H1 (cell line): ENCODE measurements at regions not wholly inside any gene's neighbourhood (a gene's known extent, or its start where the extent isn't known, plus 50 kb on each side); places are given as distances from the start of the nearest gene placed in this dataset.

Source experiments
- CTCF ChIA-PET: fragments of 300-600 bp; sonication (Branson Sonifier 250); formaldehyde crosslinking; loops from one replicate; lab custom pipeline; 2021; ENCODE audit not compliant: partially characterized antibody; lab: Charles Lee
- POLR2A ChIA-PET: fragments of 300-600 bp; sonication (Branson Sonifier 250); formaldehyde crosslinking; loops from one replicate; lab custom pipeline; 2021; ENCODE audit warnings: inconsistent platforms; ENCODE audit not compliant: partially characterized antibody; lab: Charles Lee
- DNase-seq, 2 experiments: peaks; one replicate each; pipeline versions ENCODE4 v3.0.0 to v3.0.0-alpha.2; 2010 to 2022; ENCODE audit warnings: low spot score in 2 of 2, low read depth in 1 of 2, mixed read lengths in 1 of 2
- FAIRE-seq: peaks from 2 replicates; lab custom pipeline; 2011; peaks lifted over from hg19 to GRCh38; lab: Jason Lieb, UNC
- H2AFZ ChIP-seq: 2 replicates; pipeline ENCODE4 v1.8.1; 2012; ENCODE audit warnings: low read length, inconsistent platforms
- H2AK5ac ChIP-seq: 2 replicates; pipeline ENCODE4 v1.6.1; 2013; ENCODE audit warnings: low read depth, low read length
- H2BK120ac ChIP-seq: replicated peaks from 2 replicates; pipeline ENCODE3; 2013; ENCODE audit warnings: low read depth, low read length, inconsistent platforms
- H2BK12ac ChIP-seq: 2 replicates; pipeline ENCODE4 v1.6.1; 2013; ENCODE audit warnings: low read depth, low read length
- H2BK15ac ChIP-seq: 2 replicates; pipeline ENCODE4 v1.6.1; 2013; ENCODE audit warnings: low read length
- H2BK20ac ChIP-seq: 2 replicates; pipeline ENCODE4 v1.6.1; 2013; ENCODE audit warnings: low read length
- H2BK5ac ChIP-seq: 2 replicates; pipeline ENCODE4 v1.6.1; 2013; ENCODE audit warnings: low read depth, low read length
- H3K14ac ChIP-seq: 2 replicates; pipeline ENCODE4 v1.6.1; 2013; ENCODE audit warnings: inconsistent platforms; ENCODE audit not compliant: insufficient read length
- H3K18ac ChIP-seq: 2 replicates; pipeline ENCODE4 v1.6.1; 2013; ENCODE audit warnings: low read length; ENCODE audit errors: extremely low read depth
- H3K23ac ChIP-seq: 2 replicates; pipeline ENCODE4 v1.6.1; 2013; ENCODE audit warnings: inconsistent platforms; ENCODE audit not compliant: insufficient read length
- H3K23me2 ChIP-seq: 2 replicates; pipeline ENCODE4 v1.6.1; 2013; ENCODE audit warnings: low read depth, low read length
- H3K27ac ChIP-seq: 2 replicates; pipeline ENCODE4 v1.6.1; 2011; ENCODE audit warnings: low read depth, low read length, inconsistent platforms
- H3K27me3 ChIP-seq, 4 experiments: replicated peaks in 1 of 4; 1 replicate in 1 of 4; 2 replicates in 3 of 4; pipeline versions ENCODE4 v1.6.1 to v1.8.1; 2011 to 2013; ENCODE audit warnings: low read length in 3 of 4, mild to moderate bottlenecking in 3 of 4, inconsistent platforms in 2 of 4, mixed read lengths in 2 of 4, moderate library complexity in 1 of 4; ENCODE audit not compliant: control insufficient read depth in 3 of 4, insufficient read depth in 3 of 4; ENCODE audit errors: extremely low read depth in 1 of 4
- H3K36me3 ChIP-seq, 4 experiments: 2 replicates each; pipeline versions ENCODE4 v1.6.1 to v1.8.1; 2011 to 2013; ENCODE audit warnings: mild to moderate bottlenecking in 4 of 4, low read length in 3 of 4, moderate library complexity in 2 of 4, control low read depth in 1 of 4, inconsistent platforms in 1 of 4; ENCODE audit not compliant: insufficient read depth in 4 of 4, control insufficient read depth in 2 of 4
- H3K4ac ChIP-seq: replicated peaks from 2 replicates; pipeline ENCODE3; 2013; ENCODE audit warnings: low read length, low read depth, mixed read lengths, inconsistent platforms; ENCODE audit not compliant: insufficient read length
- H3K4me1 ChIP-seq, 4 experiments: replicated peaks in 1 of 4; 1 replicate in 1 of 4; 2 replicates in 3 of 4; pipeline versions ENCODE4 v1.6.1 to v1.8.1; 2011 to 2013; ENCODE audit warnings: low read length in 3 of 4, inconsistent platforms in 2 of 4, mixed read lengths in 1 of 4; ENCODE audit not compliant: insufficient read depth in 4 of 4, control insufficient read depth in 3 of 4
- H3K4me2 ChIP-seq, 2 experiments: 2 replicates each; pipeline versions ENCODE4 v1.6.1 to v1.8.1; 2011 to 2013; ENCODE audit warnings: low read depth in 2 of 2, low read length in 2 of 2, control low read depth in 1 of 2, inconsistent platforms in 1 of 2, mild to moderate bottlenecking in 1 of 2; ENCODE audit not compliant: insufficient read depth in 1 of 2
- H3K4me3 ChIP-seq, 4 experiments: fragments of 200-600, 300-600 bp in 1 of 4; sonication (generic), shearing (Covaris generic), sonication (Bioruptor Twin) in 1 of 4; 2 replicates each; pipeline versions ENCODE4 v1.5.1 to v1.8.1; 2011 to 2016; ENCODE audit warnings: low read length in 4 of 4, low read depth in 3 of 4, control low read depth in 2 of 4, inconsistent platforms in 2 of 4, mild to moderate bottlenecking in 2 of 4, mixed read lengths in 1 of 4, moderate library complexity in 1 of 4; ENCODE audit not compliant: insufficient read depth in 2 of 4; ENCODE audit errors: extremely low read depth in 1 of 4
- H3K56ac ChIP-seq: replicated peaks from 2 replicates; pipeline ENCODE3; 2013; ENCODE audit warnings: low read depth, mild to moderate bottlenecking, mixed read lengths, low read length, inconsistent platforms; ENCODE audit not compliant: insufficient read length
- H3K79me1 ChIP-seq: 2 replicates; pipeline ENCODE4 v1.6.1; 2013; ENCODE audit warnings: low read depth, low read length, control low read depth
- H3K79me2 ChIP-seq, 2 experiments: 2 replicates each; pipeline versions ENCODE4 v1.6.1 to v1.8.1; 2012 to 2013; ENCODE audit warnings: low read length in 2 of 2, mild to moderate bottlenecking in 2 of 2, inconsistent platforms in 1 of 2; ENCODE audit not compliant: insufficient read depth in 2 of 2, control insufficient read depth in 1 of 2
- H3K9ac ChIP-seq, 4 experiments: replicated peaks in 1 of 4; 1 replicate in 1 of 4; 2 replicates in 3 of 4; pipeline versions ENCODE4 v1.6.1 to v1.8.1; 2011 to 2013; ENCODE audit warnings: low read depth in 3 of 4, low read length in 3 of 4, control low read depth in 2 of 4, mild to moderate bottlenecking in 2 of 4, moderate library complexity in 2 of 4, inconsistent platforms in 1 of 4; ENCODE audit errors: extremely low read depth in 1 of 4
- H3K9me3 ChIP-seq, 2 experiments: 2 replicates each; pipeline versions ENCODE4 v1.6.1 to v1.8.1; 2012 to 2013; ENCODE audit warnings: mild to moderate bottlenecking in 2 of 2, moderate library complexity in 2 of 2, control low read depth in 1 of 2, inconsistent platforms in 1 of 2, low read depth in 1 of 2, low read length in 1 of 2, mixed read lengths in 1 of 2; ENCODE audit not compliant: insufficient read depth in 2 of 2
- H4K20me1 ChIP-seq, 2 experiments: replicated peaks in 1 of 2; 2 replicates each; pipeline versions ENCODE3 to v1.8.1; 2011 to 2013; ENCODE audit warnings: inconsistent platforms in 2 of 2, low read length in 2 of 2, mild to moderate bottlenecking in 1 of 2; ENCODE audit not compliant: insufficient read depth in 2 of 2, control insufficient read depth in 1 of 2
- H4K5ac ChIP-seq: 2 replicates; pipeline ENCODE4 v1.6.1; 2013; ENCODE audit warnings: low read length, low read depth, mixed read lengths, inconsistent platforms; ENCODE audit not compliant: insufficient read length
- H4K8ac ChIP-seq: 2 replicates; pipeline ENCODE4 v1.8.0; 2013; ENCODE audit warnings: mild to moderate bottlenecking, moderate library complexity, low read length, inconsistent platforms; ENCODE audit not compliant: insufficient read depth; ENCODE audit errors: extremely low read depth
- H4K91ac ChIP-seq: replicated peaks from 2 replicates; pipeline ENCODE3; 2013; ENCODE audit warnings: low read length, mixed read lengths, inconsistent platforms; ENCODE audit not compliant: insufficient read length
- BCL11A ChIP-seq, 2 experiments: IDR thresholded peaks; one replicate each; pipeline ENCODE4 v1.6.1; 2011; ENCODE audit warnings: low read depth in 2 of 2, low read length in 2 of 2, mild to moderate bottlenecking in 2 of 2
- CTBP2 ChIP-seq: IDR thresholded peaks from 2 replicates; pipeline ENCODE4 v1.7.0; 2011; ENCODE audit warnings: borderline replicate concordance, mild to moderate bottlenecking, moderate library complexity, mixed read lengths, low read length; ENCODE audit not compliant: insufficient read depth, insufficient read length
- POLR2AphosphoS5 ChIP-seq: IDR thresholded peaks from 2 replicates; pipeline ENCODE4 v1.6.1; 2011; ENCODE audit warnings: low read depth, low read length
- RXRA ChIP-seq: IDR thresholded peaks from 2 replicates; pipeline ENCODE4 v1.6.1; 2011; ENCODE audit warnings: low read depth, mild to moderate bottlenecking, low read length, moderate library complexity; ENCODE audit not compliant: insufficient read depth
- SIN3A ChIP-seq, 2 experiments: IDR thresholded peaks in 1 of 2; conservative IDR thresholded peaks in 1 of 2; 2 replicates each; pipeline ENCODE4 v1.6.1; 2011 to 2012; ENCODE audit warnings: low read length in 2 of 2, improper control_type of control experiment in 1 of 2, low read depth in 1 of 2, mild to moderate bottlenecking in 1 of 2
- SIRT6 ChIP-seq: IDR thresholded peaks from one replicate; pipeline ENCODE4 v1.7.1; 2012; ENCODE audit warnings: low read length, inconsistent platforms
- WGBS, 2 experiments: shearing (Covaris generic) in 1 of 2; methylation state at CpG; one replicate each; pipeline versions ENCODE4 v1.1.6 to v1.1.7; 2013 to 2015; ENCODE audit warnings: low lambda C conversion rate in 2 of 2, mixed read lengths in 2 of 2, inconsistent platforms in 1 of 2, low coverage in 1 of 2, missing lambda C conversion rate in 1 of 2; ENCODE audit not compliant: insufficient replicate concordance in 2 of 2, insufficient coverage in 1 of 2, insufficient read length in 1 of 2; ENCODE audit errors: extremely low coverage in 1 of 2, missing lambda C conversion rate in 1 of 2; 5-methylcytosine and 5-hydroxymethylcytosine counted together
- TF ChIP-seq, protein P1 (sequence below): IDR thresholded peaks from 2 replicates; pipeline ENCODE4 v1.6.1; 2011; ENCODE audit warnings: low read length, improper control_type of control experiment

DNA sequence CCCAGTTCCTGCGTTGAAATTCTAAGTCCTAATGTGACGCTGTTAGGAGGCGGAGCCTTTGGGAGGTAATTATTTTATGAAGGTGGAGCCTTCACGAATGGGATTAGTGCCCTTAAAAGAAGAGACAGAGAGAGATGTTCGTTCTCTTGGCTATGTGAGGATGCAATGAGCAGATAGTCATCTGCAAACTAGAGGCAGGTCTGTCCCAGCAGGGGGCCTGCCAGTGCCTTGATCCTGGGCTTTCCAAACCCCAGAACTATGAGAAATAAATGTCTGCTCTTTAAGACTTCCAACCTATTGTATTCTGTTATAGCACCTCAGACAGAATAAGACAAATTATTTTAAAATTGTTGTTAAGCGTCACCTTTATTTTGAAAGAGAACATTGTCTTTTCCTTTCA is 123.1 kb upstream of the KCNJ6 start:
- H3K56ac ChIP-seq, result no peak overlapping the region
- H3K9ac ChIP-seq, result no peak overlapping the region
- no peak overlapping the region for H3K18ac ChIP-seq
- no peak for FAIRE-seq
- H3K14ac ChIP-seq, result no peak overlapping the region
- H4K91ac ChIP-seq, result no peak overlapping the region
- H3K9me3 ChIP-seq, result no peaks in the 10 kb centered on the region
- no peak overlapping the region for H3K4ac ChIP-seq
- no peaks in the 10 kb centered on the region for H3K23me2 ChIP-seq
- H4K8ac ChIP-seq, result no peak overlapping the region
- no peaks in the 10 kb centered on the region for H3K79me1 ChIP-seq
- 91% methylated on average over 6 of the region's 6 CpGs; no CpG with 5 or more reads in 1 of the 2 experiments for WGBS, 2 experiments
- no peak overlapping the region for H2BK12ac ChIP-seq
- H2BK15ac ChIP-seq, result no peak overlapping the region
- no peak overlapping the region for H3K27ac ChIP-seq
- POLR2A ChIA-PET, result no interaction called here
- no peaks in the 10 kb centered on the region for H3K27me3 ChIP-seq
- no peak overlapping the region for H2AFZ ChIP-seq
- H2BK120ac ChIP-seq, result no peak overlapping the region
- H2BK20ac ChIP-seq, result no peak overlapping the region
- no peaks in the 10 kb centered on the region for H3K36me3 ChIP-seq
- no peak overlapping the region for H2BK5ac ChIP-seq
- no peak overlapping the region for H4K5ac ChIP-seq
- CTCF ChIA-PET, result no interaction called here
- H3K4me1 ChIP-seq, result peaks cover 0 to 4% (median 0%) of the 10 kb centered on the region in 4 experiments; a peak in 1 of 7 replicates
- no peak overlapping the region for H2AK5ac ChIP-seq
- TF ChIP-seq, protein P1, sequence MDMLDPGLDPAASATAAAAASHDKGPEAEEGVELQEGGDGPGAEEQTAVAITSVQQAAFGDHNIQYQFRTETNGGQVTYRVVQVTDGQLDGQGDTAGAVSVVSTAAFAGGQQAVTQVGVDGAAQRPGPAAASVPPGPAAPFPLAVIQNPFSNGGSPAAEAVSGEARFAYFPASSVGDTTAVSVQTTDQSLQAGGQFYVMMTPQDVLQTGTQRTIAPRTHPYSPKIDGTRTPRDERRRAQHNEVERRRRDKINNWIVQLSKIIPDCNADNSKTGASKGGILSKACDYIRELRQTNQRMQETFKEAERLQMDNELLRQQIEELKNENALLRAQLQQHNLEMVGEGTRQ, result no peak
- TF ChIP-seq BCL11A (IDR thresholded peaks at IDR 0.05; ENCODE audit: low read depth in 2 of 2, low read length in 2 of 2), result no peak
- no peak for TF ChIP-seq CTBP2
- no peak for TF ChIP-seq POLR2AphosphoS5
- TF ChIP-seq SIRT6, result no peak
- TF ChIP-seq RXRA, result no peak
- no peak for TF ChIP-seq SIN3A (conservative IDR thresholded peaks at IDR 0.05 in 1 of 2, IDR thresholded peaks at IDR 0.05 in 1 of 2; ENCODE audit: low read depth in 1 of 2, low read length in 2 of 2)
- no peak overlapping the region for H3K4me3 ChIP-seq
- H4K20me1 ChIP-seq, result no peaks in the 10 kb centered on the region
- H3K4me2 ChIP-seq, result no peak overlapping the region
- no peak overlapping the region for H3K23ac ChIP-seq
- DNase-seq, result no peak
- H3K79me2 ChIP-seq, result no peaks in the 10 kb centered on the region
